HTR-8/SVneo (cell line): ENCODE measurements at regions not wholly inside any gene's neighbourhood (a gene's known extent, or its start where the extent isn't known, plus 50 kb on each side); places are given as distances from the start of the nearest gene placed in this dataset.

Experiments
- DNase-seq: peaks from one replicate; pipeline ENCODE4 v3.0.0; 2011; ENCODE audit warnings: low spot score, mixed read lengths; ENCODE audit not compliant: insufficient read length
- FAIRE-seq: peaks from 2 replicates; lab custom pipeline; 2011; peaks lifted over from hg19 to GRCh38; lab: Jason Lieb, UNC

- DNase-seq (no peak), FAIRE-seq (no peak)
Measured at GRCh38 chr14:97221572-97222285, 424.5 kb downstream of the VRK1 start.

GRCh38 chr14:97224016-97224415, 426.8 kb downstream of the VRK1 start:
- DNase-seq (no peak), FAIRE-seq (no peak)

GRCh38 chr14:97230051-97230450, 432.9 kb downstream of the VRK1 start:
- no peak for FAIRE-seq
- DNase-seq: no peak

DNA sequence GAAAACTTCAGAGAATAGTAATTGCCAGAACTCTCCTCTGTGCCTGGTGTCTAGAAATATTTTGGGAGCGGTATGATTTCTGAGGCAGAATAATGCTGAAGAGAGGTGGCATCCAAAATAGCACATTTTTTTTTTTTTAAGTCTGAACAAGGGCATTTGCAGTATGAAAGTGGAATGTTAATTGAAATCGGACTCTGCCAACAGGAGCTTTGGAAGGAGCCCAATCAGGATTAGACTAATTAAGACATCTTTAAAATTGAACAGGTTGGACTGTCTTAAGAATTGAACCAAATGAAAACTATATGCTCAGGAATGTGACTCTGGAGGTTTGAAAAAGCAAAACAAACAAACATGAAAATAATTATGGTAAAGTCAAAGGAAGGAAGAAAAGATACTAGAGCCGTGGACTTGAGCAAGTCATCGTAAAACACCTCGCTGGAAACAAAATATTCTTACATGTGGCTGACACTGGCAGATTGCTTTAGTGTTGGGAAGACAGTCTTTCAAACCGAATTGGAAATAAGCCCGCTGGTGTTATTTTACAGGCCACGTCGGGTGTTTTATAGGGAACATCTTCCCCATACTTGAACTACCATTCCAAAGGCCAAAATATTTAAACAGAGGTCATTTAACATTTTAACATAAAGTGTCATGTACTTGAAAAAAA, 436.3 kb downstream of the VRK1 start:
- DNase-seq (no peak), FAIRE-seq (no peak)

DNA sequence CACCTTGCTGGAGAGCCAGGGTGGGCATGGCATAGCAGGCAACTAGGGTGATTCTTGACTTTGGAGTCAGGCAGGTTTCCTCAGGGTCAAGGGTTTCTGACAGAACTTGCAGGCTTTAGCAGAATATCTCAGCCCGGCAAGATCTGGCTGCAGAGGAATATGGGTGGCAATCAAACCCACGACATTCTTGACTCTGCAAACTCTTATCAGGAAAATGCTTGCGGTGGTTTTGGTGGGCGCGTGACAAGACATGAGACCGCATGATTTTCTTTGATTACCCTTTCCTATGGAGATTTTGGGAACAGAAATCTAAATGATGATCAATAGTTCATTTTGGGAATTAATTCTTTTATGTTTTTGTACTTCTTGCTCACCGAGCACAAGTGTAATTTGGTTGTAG, 449.5 kb downstream of the VRK1 start:
- DNase-seq: no peak
- FAIRE-seq: no peak

DNA sequence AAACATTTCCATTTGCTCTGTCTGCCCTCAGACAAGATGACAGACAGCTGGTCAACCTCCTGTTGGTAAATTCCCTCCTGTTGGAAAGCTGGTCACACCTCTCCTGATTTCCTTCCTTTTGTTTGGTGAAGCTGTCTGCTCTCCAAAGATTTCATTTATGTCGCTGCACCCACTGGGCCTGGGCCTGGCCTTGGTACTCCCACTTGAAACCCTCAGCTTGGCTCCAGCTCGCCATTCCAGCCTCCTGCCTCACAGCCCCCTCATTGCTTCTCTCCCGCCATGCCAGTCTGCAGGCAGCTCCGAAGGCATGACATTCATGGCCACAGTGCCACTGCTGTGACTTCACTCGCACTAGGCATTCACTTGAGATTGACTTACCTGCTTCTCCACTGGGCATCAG, 451.8 kb downstream of the VRK1 start:
- no peak for DNase-seq
- FAIRE-seq: no peak

GRCh38 chr14:97250931-97251330, 453.7 kb downstream of the VRK1 start:
- FAIRE-seq (no peak), DNase-seq (no peak)

DNA sequence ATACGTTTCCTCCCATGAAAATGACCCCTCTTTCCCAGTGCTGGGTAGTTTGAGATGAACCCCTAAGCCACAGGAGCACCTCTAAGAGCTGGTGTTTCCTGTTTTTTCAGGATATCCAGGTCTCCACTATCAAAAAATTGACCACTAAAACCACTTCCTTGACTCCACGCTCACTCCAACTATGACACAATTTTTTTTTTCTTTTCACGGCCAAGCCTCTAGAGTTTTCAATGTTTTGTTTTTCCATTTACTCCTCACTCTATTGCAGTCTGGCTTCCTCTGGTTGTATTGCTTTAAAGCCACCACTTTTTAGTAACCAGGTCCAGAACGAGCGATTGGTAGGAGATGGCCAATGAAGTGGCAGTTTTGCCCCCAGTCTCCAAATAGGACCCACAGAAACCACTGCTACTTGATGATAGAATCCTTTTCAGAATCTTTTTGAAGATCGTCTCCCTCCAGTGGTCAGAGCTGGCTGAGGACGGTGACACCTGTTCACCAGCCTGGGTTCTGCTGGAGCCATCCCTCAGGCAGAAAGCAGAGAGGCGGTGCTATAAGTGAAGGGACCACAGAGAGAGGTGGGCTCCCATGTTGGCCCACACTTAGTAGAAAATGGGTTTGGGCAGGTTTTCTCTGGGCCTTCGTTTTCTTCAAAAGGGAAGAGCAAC, 454.4 kb downstream of the VRK1 start:
- DNase-seq: no peak
- no peak for FAIRE-seq

- DNase-seq (no peak), FAIRE-seq (no peak)
Measured at GRCh38 chr14:97253756-97254155, 456.6 kb downstream of the VRK1 start.

GRCh38 chr14:97262336-97262735, 465.2 kb downstream of the VRK1 start:
- DNase-seq: no peak
- no peak for FAIRE-seq

- DNase-seq (no peak), FAIRE-seq (no peak)
Measured at GRCh38 chr14:97264516-97265230, 467.5 kb downstream of the VRK1 start.

DNA sequence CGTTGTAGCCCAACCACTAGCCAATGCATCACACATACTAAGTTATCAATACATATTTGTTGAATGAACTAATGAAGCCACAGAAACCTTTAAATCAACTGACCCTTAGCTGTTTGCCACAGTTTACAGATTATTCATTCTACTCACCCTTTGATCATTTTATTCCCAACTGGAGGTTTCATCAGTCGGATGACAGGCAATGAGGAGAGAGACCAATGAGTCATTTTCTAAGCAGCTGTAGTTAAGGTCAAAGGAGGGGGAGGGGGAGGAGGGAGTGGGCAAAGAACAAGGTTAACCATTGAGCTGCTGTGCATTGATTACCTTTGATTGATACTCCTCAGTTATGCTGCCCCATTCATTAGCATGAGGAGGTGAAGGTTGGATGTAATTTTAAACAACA, 469.5 kb downstream of the VRK1 start:
- no peak for DNase-seq
- FAIRE-seq: no peak

GRCh38 chr14:97267509-97267908, 470.3 kb downstream of the VRK1 start:
- DNase-seq (no peak), FAIRE-seq (no peak)

DNA sequence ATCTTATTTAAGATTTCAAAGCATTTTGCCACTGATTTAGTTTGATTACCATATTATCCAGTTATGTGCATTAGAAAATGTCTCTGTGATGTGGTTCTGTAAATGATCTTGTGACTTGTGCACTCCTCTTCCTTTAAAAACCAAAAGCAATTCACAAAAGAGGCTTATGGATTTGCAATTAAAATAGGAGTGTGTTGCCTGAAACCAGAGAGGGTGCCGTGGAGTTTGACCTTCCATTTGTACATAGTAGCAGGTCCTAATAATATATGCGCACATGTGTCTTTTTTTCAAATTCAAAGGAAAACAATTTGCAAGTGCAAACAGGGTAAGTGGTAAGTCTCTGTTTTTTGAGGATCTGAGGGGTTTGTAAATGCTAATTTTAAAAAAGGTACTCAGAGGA, 470.9 kb downstream of the VRK1 start:
- FAIRE-seq: no peak
- no peak for DNase-seq

- DNase-seq: no peak
- FAIRE-seq: no peak
Measured at GRCh38 chr14:97270308-97270707, 473.1 kb downstream of the VRK1 start.

- no peak for DNase-seq
- no peak for FAIRE-seq
Measured at GRCh38 chr14:97271451-97271960, 474.3 kb downstream of the VRK1 start.

GRCh38 chr14:97273540-97273939, 476.4 kb downstream of the VRK1 start:
- DNase-seq: no peak
- no peak for FAIRE-seq

- DNase-seq (no peak), FAIRE-seq (no peak)
Measured at GRCh38 chr14:97274626-97275025, 477.4 kb downstream of the VRK1 start.

DNA sequence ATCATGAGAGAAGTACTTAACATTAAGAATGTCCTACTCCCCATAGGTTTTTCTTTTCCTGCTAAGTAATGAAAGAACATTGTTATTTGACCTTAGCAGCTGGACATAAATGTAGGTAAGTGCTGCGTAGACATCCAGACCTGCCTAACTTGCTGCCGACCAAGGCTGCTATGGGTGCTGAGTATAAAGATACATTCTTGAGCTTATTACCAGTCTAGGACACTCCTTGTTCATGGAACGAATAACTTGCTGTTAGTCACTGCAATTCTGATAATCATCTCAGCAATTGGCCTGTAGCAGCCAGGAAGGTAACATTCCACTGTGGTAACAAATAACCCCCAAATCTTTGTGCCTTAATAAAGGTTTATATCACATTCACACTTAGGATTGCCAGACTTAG, 478.1 kb downstream of the VRK1 start:
- FAIRE-seq: no peak
- no peak for DNase-seq

DNA sequence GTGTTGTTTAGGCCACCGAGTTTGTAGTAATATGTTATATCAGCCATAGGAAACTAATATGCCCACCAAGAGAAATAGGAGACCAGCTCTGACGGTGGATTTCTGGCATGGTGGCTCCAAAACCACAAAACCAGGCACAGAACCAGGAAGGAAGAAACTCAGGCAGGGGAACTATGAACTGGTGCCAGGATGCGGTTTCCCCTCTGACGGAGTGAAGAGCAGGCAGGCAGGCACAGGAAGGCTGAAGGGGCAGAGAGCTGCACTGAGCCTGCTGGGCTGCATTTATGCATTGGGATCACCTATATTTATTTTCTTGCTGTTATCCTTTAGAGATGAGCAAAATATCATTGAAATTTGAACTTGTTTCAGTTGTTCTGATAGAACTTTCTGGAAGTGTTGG, 479.4 kb downstream of the VRK1 start:
- no peak for FAIRE-seq
- no peak for DNase-seq

- DNase-seq (no peak), FAIRE-seq (no peak)
Measured at GRCh38 chr14:97277711-97278110, 480.5 kb downstream of the VRK1 start.
